ENCODE measurements at regions not wholly inside any gene's neighbourhood (a gene's known extent, or its start where the extent isn't known, plus 50 kb on each side); places are given as distances from the start of the nearest gene placed in this dataset.
A peak's percentile ranks its signal among the peaks of the same experiment; 100 is the strongest.

- in situ Hi-C loops (cut with HindIII; ENCODE audit: low pct_unique_long_range_greater_than_20kb, low sequenced_read_pairs): no loop called here
These were observed 471.6 kb downstream of the DTHD1 start for GRCh38 chr4:36753048-36753447.

GRCh38 chr4:36757580-36758311, 476.3 kb downstream of the DTHD1 start:
- no peak for DNase-seq (ENCODE audit: low read depth, low spot score)
- in situ Hi-C loops (cut with HindIII; ENCODE audit: low pct_unique_long_range_greater_than_20kb, low sequenced_read_pairs): no loop called here

More at GRCh38 chr4:36753048-36753447, 471.6 kb downstream of the DTHD1 start:
- no peak for DNase-seq (ENCODE audit: low read depth, low spot score)

DNA sequence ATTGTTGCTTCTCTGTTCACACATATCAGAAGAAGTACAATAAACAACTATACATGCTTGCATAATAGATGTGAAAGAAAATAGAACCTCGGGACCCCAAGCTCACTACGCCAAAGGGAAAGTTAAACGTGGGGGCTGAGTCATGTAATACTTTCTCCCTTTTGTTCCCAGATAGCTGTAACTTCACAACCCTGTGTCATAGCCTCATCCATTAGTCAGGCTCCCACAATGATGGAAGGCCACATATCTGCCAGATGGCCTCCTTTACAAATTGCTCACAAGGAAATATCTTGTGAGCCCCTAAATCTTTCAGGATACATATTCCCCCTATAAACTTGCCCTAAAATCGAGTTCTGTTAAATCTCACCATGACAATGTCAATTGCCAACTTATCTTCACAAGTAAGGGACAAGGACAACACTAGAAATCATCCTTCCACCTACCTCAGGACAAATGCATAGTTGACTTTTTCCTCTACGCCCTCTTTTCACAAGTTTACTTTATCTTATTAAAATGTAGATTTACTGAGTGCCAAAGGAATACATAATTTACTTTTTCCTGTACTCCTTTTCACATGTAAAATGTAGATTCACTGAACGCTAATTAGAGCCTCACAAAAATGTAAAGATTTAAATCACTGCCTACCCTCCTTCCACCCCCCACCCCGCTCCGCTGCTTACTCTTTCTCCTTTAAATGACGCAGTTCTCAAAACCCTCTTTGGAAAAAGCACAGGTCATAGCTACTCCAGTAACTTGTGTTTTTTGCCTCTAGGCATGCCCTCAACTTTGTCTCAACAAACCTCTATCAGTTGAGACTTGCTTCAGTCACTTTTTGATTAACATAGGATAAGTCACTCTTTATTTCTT, 477.1 kb downstream of the DTHD1 start:
- in situ Hi-C loops (cut with HindIII; ENCODE audit: low pct_unique_long_range_greater_than_20kb, low sequenced_read_pairs): no loop called here
- DNase-seq (ENCODE audit: low read depth, low spot score): no peak

GRCh38 chr4:36761607-36762006, 480.2 kb downstream of the DTHD1 start:
- in situ Hi-C loops (cut with HindIII; ENCODE audit: low pct_unique_long_range_greater_than_20kb, low sequenced_read_pairs): no loop called here
- DNase-seq (ENCODE audit: low read depth, low spot score): no peak

DNA sequence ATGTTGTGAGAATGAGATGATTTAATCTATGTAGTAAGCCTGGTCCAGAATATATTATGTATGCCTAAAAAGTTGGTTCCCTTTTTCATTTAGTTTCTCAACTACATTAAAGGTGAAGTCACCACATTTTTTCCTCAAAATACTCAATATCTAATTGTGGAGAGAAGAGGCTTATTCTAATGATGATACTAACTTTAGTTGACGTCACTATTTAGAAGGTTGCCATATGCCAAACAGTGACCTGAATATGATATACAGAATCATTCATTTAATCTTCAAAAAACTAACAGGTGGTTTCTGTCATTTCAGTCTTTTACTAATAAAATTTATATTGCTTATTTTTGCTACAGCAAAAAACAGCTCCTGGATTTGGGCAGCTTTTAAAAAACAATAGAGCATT, 480.7 kb upstream of the NWD2 start:
- DNase-seq (ENCODE audit: low read depth, low spot score): no peak
- in situ Hi-C loops (cut with HindIII; ENCODE audit: low pct_unique_long_range_greater_than_20kb, low sequenced_read_pairs): no loop called here

- in situ Hi-C loops (cut with HindIII; ENCODE audit: low pct_unique_long_range_greater_than_20kb, low sequenced_read_pairs): no loop called here
- no peak for DNase-seq (ENCODE audit: low read depth, low spot score)
These were observed 476.9 kb upstream of the NWD2 start for GRCh38 chr4:36767596-36767995.

GRCh38 chr4:36771411-36772153, 473.0 kb upstream of the NWD2 start:
- DNase-seq (ENCODE audit: low read depth, low spot score): no peak
- in situ Hi-C loops (cut with HindIII; ENCODE audit: low pct_unique_long_range_greater_than_20kb, low sequenced_read_pairs): no loop called here

- DNase-seq (ENCODE audit: low read depth, low spot score): no peak
- in situ Hi-C loops (cut with HindIII; ENCODE audit: low pct_unique_long_range_greater_than_20kb, low sequenced_read_pairs): no loop called here
These were observed 472.4 kb upstream of the NWD2 start for GRCh38 chr4:36772154-36772516.

DNA sequence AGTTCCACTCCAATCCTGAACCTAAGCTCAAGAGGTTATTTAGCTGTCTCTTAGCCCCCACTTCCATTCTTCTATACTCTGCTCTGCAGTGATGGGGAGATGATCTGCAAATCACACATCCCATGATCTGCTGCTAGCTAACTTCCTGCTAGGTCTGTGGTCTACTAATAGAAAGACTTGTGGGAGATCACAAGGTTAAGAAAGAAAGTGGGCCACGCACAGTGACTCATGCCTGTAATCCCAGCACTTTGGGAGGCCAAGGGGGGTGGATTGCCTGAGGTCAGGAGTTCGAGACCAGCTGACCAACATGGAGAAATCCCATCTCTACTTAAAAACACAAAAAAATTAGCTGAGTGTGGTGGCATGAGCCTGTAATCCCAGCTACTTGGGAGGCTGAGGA, 471.1 kb upstream of the NWD2 start:
- no peak for DNase-seq (ENCODE audit: low read depth, low spot score)

DNA sequence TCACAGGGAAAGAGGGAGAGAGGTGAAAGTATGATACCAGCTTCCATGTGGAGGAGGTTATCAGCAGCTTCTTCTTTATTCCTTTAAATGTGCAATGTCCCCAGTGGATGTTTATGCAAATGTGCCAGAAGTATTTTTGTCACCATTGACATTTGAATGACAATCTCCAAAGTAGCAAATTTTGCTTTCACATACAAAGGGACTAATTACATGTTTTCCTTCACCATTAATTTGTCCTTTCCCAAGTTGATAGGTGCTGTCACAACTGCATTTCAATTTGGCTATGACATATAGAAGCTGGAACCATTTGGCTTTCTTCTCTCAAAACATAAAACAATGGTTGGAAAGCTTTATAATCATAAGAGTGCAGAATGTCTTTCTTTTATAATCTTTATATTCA, 469.0 kb upstream of the NWD2 start:
- in situ Hi-C loops (cut with HindIII; ENCODE audit: low pct_unique_long_range_greater_than_20kb, low sequenced_read_pairs): no loop called here
- no peak for DNase-seq (ENCODE audit: low read depth, low spot score)

More for the DNA sequence above, 471.1 kb upstream of the NWD2 start:
- in situ Hi-C loops (cut with HindIII; ENCODE audit: low pct_unique_long_range_greater_than_20kb, low sequenced_read_pairs): no loop called here

GRCh38 chr4:36779601-36780000, 464.9 kb upstream of the NWD2 start:
- in situ Hi-C loops (cut with HindIII; ENCODE audit: low pct_unique_long_range_greater_than_20kb, low sequenced_read_pairs): no loop called here
- DNase-seq (ENCODE audit: low read depth, low spot score): no peak

GRCh38 chr4:36785973-36786372, 458.6 kb upstream of the NWD2 start:
- no peak for DNase-seq (ENCODE audit: low read depth, low spot score)
- in situ Hi-C loops (cut with HindIII; ENCODE audit: low pct_unique_long_range_greater_than_20kb, low sequenced_read_pairs): no loop called here

DNA sequence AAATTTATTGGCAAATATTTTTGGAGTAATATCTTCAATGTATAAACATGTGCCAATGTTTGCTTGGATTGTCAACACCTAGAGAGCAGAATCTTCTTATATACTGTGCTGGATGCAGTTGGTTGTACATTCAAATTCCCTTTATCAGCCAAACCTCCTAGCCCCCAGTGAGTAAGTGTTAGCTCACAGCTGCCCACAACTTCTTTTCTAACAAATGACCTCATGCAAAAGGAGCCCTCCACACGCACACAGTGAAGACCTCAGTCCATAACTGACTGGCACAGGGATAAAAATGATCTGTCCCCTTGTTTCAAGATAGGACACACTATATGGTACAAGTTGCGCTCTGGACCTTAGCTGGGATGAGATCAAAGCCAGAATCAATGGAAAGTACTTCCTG, 458.0 kb upstream of the NWD2 start:
- DNase-seq (ENCODE audit: low read depth, low spot score): no peak

DNA sequence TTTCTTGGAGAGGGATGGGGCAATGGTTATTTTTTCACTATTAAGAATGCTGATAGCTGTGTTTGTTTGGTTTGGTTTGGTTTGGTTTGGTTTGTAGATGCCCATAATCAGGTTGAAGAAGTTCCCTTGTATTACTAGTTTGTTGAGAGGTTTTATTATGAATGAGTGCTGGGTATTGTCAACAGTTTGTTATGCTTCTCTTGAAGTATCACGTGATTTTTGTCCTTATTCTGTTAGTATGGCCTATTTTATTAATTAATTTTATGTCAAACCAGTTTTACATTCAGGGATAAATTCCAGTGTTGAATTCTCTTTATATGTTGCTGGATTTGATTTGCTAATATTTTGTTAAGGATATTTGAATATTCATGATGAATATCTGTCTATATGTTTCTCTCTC, 449.8 kb upstream of the NWD2 start:
- in situ Hi-C loops (cut with HindIII; ENCODE audit: low pct_unique_long_range_greater_than_20kb, low sequenced_read_pairs): no loop called here
- no peak for DNase-seq (ENCODE audit: low read depth, low spot score)

More for the DNA sequence above, 458.0 kb upstream of the NWD2 start:
- in situ Hi-C loops (cut with HindIII; ENCODE audit: low pct_unique_long_range_greater_than_20kb, low sequenced_read_pairs): no loop called here

DNA sequence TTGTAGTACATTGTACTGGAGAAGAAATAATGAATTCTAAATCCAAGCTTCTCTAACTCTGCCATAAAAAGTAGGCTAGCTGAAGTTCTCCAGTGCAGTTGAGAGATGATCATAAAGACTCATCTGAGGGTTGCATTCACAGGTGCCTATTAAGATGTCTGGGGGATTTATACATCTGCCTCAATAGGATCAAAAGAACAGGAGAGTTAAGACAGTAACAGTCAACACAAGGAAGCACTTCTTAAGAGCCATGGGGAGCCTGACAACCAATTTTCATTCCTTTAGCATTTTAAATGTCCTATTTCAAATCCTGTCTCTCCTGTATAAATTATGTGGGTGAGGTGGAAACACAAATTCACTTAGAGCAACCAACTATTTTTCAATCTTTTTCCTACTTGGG, 432.4 kb upstream of the NWD2 start:
- no peak for DNase-seq (ENCODE audit: low read depth, low spot score)
- in situ Hi-C loops (cut with HindIII; ENCODE audit: low pct_unique_long_range_greater_than_20kb, low sequenced_read_pairs): no loop called here

GRCh38 chr4:36815536-36815935, 429.0 kb upstream of the NWD2 start:
- no peak for DNase-seq (ENCODE audit: low read depth, low spot score)
- in situ Hi-C loops (cut with HindIII; ENCODE audit: low pct_unique_long_range_greater_than_20kb, low sequenced_read_pairs): no loop called here

DNA sequence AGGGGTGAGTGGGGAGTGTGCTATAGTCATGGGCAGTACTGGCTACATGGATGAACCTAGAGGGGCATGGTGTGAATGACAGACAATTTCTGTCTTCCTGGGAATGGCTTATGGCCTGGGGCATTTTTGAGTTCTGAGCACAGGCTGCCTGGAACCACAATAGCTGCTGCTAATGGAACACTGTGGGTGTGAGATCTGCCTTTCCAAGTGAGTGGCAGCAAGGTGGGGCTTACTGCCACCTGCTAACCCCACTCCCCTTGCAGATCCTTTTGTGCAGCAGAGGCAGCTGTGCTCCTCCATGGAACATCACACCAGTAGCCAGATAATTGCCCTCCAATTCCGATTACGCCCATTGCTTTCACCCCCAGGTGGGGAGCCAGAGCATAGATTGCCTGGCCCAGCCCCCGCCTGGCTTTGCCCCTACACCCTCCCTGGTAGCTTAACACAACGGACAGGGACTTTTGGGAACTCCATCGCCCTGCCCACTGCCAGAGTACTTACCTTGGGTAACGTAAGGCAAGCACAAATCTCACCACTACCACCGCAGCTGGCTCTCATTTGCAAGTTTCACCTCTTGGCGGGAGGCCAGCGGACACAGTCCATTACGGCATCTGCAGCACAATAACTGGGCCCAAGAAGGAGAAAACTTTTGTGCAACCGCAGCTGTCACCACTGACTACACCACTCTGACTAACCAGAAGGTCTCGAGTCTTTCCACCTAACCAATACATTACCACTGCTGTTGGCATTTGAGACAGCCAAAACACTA, 421.2 kb upstream of the NWD2 start:
- in situ Hi-C loops (cut with HindIII; ENCODE audit: low pct_unique_long_range_greater_than_20kb, low sequenced_read_pairs): no loop called here

GRCh38 chr4:36824682-36825081, 419.9 kb upstream of the NWD2 start:
- peak; percentile 2 for DNase-seq (ENCODE audit: low read depth, low spot score)
- in situ Hi-C loops (cut with HindIII; ENCODE audit: low pct_unique_long_range_greater_than_20kb, low sequenced_read_pairs): no loop called here

More for the DNA sequence above, 421.2 kb upstream of the NWD2 start:
- DNase-seq (ENCODE audit: low read depth, low spot score): no peak

Measured in SK-MEL-5 (cell line).